GOT3 (cell line): ENCODE measurements at regions not wholly inside any gene's neighbourhood (a gene's known extent, or its start where the extent isn't known, plus 50 kb on each side); places are given as distances from the start of the nearest gene placed in this dataset.

ENCODE experiments used
- DNase-seq: peaks from one replicate; lab custom pipeline; 2025; ENCODE audit warnings: mixed read lengths; lab: John Stamatoyannopoulos, UW

DNA sequence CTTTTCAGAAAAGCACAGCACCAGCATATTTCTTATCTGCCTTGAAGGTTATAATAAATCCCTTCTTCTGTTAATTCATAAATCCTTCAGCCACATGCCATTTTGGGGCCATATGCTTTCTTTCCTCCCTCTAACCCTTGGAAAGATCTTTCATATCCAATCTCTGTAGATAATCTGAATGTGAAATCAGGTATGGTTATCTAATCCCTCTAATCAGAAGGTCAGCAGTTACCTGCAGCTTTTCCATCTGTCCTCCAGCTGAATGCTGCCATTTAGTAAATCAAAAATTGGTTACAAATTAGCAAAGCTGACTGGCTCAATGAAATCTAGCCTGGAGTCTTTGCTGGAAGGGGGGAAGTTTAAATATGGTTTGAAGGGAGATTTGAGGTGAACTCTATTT lies 230.5 kb downstream of the PIK3C3 start:
- no peak for DNase-seq

DNA sequence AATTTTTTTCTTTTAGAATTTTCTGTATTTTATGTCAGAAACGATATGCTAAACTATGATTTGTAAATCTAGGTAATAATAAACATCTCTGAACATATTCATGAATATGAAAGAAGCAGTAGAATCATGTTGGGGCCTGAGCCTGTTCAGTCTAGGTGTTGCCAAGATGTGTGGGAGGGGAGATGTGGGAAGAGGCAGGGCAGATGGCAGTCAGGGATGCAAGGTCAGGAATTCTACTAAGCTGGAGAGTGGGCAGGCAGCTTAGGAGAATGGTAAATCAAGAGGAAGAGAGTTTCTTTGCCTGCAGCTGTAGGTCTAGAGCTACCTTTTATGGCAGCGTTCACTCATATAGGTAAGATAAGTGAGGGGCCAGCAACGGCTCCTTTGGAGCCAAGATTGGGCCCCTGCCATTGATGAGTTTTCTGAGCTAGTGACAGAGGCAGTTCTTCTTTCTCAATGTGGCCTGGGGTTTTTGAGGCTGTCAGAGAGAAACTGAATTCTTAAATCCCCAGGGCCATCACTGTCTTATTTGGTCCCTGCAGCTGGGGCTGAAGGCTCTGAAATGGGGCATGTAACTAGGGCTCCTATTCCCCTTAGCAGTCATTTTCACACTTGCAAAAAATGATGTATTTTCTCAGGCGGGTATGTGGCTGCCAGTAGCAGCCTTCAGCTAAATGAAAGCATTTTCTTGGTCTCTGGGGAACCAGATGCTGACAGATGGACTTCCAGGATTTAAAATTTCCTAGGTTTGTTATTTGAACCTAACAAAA lies 232.8 kb downstream of the PIK3C3 start:
- DNase-seq = no peak

DNA sequence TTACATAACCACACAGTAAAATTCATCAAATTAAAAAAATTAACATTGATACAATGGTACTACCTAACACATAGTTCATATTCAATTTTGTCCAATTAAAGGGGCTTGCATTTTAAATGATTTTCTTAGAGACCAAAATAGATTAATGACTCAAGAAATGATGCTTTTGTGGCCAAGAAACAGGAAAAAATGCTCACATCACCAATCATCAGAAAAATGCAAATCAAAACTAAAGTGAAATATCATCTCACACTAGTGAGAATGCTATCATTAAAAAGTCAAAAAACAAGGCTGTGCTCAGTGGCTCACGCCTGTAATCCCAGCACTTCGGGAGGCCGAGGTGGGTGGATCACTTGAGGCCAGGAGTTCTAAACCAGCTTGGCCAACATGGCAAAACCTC lies 235.6 kb downstream of the PIK3C3 start:
- DNase-seq = no peak

DNA sequence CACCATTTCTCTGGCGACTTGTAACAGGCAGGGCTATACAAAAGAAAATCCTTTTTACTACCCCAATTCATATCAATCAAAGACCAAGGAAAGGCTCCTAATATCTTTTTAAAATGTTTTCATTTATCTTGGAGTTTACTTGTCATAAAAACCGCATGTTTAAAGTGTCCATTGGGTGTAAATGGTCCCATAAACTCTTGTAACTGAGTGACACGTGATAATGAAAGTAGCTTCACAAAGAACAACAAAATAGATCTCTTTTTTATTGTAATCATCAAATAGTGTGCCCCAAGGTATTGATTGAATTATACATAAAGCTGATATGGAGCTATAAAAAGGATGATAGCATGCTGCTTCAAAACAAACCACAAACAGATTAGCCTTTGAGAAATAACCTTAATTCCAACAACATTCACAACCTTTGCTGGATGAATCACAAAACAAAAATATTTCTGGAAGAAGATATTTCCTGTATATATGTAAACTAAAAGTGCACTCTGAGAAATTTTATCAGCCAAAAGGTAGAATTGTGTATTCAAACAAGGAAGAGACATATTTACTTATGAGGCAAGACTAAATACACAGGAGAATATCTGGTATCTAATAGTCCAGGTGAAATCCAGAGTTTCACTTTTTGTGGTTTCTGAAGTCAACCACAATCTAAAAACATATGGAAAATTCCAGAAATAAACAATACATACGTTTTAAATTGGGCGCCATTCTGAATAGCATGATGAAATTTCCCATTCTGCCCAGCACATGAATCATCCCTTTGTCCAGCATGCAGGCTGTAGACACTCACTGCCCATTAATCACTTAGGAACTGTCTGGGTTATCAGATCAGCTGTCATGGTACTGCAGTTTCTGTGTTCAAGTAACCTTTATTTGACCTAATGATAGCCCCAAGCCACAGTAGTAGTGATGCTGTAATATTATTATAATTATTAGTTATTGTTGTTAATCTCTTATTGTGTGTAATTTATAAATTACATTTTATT lies 237.5 kb downstream of the PIK3C3 start:
- DNase-seq = no peak

DNA sequence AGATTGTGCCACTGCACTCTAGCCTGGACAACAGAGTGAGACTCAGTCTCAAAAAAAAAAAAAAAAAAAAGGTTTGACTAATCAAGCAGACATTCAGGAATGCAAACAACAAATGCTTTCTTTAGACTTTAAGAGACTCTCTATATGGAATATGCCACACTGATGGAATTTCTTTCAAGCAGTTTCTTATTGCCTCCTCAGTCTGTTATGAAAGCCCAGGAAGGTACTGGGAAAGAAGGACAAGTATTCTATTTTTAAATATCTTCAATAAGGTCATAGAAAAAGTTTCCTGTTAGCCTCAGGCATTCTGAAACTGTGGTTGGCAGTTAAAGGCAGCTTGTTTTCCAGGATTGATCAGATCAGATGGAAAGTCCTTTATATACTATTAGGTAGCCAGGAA lies 241.6 kb downstream of the PIK3C3 start:
- no peak for DNase-seq

DNA sequence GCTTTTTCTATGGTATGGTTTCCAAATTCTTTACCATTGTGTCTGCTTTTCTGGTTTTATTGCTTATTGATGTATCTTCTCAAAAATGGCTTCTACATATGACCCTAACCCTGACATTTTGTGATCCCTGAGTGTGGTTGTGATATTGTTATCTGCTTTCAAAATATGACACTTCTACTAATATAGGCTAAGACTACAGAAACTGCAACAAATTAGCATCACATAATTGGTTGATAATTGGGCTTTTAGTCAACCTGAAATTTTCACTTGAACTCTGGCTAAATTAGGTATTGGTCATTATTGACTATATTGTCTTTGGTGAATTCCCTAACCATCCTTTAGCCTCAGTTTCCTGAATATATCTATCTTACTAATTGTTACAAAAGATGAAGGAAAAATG lies 246.1 kb downstream of the PIK3C3 start:
- DNase-seq = no peak

DNA sequence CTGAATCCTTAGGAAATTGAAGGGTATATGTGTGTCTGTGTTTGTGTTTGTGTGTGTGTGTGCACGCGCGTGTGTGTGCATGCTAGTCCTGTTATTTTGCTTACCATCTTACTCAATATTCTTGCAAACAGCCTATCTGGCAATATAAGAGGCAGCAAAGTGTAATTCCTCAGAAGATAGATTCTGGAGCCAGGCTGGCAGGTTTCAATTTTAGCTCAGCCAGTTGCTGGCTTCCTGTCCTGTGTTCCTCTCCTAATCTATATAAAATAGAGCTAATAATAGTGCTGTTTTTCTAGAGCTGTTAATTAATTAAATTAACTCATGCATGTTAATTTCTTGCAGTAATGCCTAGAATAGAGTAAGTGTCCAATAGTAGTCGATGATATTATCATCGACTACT lies 256.2 kb downstream of the PIK3C3 start:
- DNase-seq = no peak

DNA sequence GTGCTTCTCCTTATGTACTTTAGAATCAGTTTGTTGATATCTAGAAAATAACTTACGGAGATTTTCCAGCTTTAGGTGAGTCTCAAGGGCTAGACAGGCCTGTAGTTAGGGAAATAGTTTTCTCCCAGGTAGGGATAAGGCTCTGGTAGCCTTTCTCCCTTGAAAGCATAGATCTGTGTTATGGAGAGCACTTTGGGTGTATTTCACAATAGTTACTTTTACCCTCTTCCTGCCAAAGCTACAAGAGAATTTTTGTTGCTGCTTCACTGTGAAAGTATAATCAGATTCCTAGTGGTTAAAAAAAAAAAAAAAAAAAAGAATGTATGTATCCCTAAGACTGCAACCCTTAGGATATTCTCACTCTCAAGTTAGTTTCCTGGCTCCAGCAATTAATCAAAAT lies 267.5 kb downstream of the PIK3C3 start:
- no peak for DNase-seq

DNA sequence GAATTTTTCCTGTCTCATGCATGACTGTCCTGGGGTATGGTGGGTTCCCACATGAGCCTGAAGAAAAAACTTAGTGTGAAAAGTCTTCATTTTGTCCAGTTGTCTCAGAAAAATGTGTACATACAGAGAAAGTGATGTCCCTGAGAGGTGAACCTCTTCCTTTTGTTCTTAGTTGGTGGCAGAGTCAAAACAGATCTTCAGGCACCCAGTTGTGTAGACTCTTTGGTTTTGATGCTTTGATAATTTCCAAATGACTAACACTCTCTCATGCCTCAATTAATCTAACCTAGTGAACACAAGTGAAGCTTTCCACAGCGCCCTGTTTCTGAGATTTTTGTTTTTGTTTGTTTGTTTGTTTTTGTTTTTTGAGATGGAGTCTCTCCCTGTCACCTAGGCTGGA lies 273.5 kb downstream of the PIK3C3 start:
- no peak for DNase-seq

DNA sequence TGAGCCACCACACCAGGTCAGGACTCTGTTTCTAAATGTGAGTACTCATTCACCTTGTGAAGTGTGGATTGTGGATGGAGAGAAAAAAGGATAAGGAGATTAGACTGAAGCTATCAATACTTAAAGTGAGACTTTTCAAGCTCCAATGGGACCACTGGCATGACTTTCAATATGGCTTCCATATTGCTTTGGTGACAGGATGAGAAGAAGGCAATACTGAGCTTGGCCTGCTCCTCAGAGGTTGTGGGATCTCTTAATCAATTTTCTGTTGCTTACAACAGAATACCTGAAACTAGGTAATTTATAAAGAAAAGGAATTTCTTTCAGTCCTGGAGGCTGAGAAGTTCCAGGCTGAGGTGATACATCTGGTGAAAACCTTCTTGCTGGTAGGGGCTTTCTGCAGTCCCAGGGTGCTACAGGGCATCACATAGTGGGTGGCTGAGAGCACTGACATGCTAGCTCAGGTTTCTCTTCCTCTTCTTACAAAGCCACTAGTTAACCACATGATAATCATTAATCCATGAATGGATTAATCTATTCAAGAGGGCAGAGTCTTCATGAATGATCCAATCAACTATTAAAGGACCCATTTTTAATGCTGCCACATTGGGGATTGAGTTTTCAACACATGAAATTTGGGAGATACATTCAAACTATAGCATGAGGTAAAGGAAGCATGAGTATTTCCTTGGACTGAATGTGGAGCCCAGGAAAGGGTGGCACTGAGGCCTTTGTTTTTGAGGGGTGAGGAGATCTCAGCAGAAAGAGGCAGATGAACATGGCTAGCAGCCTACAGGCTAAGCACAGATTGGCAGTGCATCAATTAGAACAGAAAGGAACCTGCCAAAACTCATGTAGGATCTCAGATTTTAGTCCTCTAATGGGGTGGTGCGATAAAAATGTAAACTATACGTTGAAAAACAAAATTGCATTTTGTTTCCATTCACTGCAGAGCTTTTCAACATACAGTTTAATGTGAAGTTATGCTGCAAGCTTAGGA lies 274.5 kb downstream of the PIK3C3 start:
- no peak for DNase-seq

DNA sequence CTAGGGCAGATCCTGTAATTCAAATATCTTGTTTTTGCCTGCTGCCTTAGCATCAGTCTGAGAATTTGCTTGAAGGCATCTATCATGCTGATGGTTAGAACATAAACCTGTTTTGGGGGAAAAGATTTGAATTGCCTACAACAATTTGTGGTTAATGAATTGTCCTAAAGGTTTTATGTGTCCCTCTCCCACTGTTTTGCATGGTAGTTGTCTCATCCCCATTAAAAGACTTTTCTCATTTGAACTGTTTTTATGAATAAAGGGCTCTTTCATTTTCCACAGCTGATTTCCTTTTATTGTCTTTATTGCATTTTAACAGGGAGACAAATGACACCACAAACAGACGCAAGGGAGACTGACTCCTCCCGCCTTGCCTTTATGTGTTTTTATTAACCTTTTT lies 275.6 kb downstream of the PIK3C3 start:
- no peak for DNase-seq

DNA sequence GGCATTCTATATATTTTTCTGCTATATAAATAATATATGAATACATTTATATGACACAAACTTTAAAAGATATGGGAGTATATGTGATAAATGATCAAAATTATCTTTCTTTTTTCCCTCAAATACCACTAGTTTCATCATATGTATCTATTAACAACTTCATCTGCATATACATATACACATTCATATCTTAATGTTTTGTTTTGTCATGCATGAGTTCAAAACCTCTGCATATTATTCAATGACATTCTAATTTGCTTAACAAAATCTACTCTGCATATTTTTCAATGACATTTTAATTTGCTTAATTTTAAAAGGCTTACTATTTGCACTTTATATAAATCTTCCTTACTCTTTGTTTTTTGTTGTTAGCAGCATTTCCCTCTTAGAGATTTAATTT lies 276.2 kb downstream of the PIK3C3 start:
- no peak for DNase-seq

DNA sequence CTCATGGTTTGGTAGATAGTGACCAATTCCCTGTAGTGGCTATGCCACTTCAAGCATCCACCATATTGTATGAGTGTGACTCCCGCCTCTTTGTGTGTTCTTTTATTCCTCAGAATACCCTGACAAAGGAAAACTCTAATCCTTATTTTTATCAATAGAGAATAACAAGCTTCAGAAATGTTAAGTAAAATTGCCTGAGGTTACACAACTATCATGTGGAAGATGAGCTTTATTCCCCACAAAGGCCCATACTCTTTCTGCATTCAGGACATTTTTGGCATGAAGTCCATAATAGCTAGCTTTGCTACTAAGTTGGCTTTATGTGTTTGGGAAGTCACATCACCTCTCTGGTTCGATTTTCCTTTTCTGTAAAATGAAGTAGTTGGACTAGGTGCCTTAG lies 276.8 kb downstream of the PIK3C3 start:
- no peak for DNase-seq

DNA sequence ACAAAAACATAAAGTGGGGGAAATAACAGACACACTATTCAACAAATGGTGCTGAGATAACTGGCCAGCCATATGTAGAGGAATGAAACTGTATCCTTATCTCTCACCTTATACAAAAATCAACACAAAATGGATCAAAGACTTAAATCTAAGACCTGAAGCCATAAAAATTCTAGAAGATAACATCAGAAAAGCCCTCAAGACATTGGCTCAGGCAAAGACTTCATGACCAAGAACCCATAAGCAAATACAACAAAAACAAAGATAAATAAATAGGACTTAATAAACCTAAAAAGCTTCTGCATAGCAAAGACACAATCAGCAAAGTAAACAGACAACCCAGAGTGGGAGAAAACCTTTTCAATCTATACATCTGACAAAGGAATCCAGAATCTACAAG lies 278.9 kb downstream of the PIK3C3 start:
- no peak for DNase-seq

DNA sequence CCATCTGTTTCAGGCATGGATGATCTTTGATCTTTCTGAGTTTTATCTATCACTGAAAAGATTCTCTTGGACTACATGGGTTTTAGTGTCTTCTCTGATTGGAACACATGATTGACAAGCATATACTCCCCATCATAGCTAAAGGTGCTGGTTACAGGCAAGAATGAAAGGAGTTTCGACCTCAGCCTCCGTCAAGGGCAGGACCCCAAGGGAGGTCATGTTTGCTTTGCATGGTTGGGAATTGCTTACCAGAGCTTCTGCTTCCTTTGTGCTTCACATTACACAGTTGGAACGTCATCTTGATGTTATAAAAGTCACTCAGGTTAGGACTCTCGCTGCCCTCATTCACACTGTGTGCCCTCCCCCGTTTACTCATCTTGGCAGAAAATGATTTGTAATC lies 287.7 kb downstream of the PIK3C3 start:
- DNase-seq = no peak

DNA sequence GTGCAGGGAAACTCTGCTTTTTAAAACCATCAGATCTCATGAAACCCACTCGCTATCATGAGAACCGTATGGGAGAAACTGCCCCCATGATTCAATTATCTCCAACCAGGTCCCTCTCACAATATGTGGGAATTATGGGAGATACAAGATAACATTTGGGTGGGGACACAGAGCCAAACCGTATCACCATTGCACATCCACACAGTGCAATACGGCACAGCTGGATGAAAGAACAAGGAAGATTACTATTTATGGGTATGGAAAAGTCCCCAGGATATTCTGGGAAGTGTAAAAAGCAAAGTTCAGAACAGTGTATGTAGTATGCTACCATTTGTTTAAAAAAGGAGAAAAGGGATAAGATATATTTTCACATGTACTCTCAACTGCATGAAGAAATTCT lies 290.1 kb downstream of the PIK3C3 start:
- DNase-seq = no peak

DNA sequence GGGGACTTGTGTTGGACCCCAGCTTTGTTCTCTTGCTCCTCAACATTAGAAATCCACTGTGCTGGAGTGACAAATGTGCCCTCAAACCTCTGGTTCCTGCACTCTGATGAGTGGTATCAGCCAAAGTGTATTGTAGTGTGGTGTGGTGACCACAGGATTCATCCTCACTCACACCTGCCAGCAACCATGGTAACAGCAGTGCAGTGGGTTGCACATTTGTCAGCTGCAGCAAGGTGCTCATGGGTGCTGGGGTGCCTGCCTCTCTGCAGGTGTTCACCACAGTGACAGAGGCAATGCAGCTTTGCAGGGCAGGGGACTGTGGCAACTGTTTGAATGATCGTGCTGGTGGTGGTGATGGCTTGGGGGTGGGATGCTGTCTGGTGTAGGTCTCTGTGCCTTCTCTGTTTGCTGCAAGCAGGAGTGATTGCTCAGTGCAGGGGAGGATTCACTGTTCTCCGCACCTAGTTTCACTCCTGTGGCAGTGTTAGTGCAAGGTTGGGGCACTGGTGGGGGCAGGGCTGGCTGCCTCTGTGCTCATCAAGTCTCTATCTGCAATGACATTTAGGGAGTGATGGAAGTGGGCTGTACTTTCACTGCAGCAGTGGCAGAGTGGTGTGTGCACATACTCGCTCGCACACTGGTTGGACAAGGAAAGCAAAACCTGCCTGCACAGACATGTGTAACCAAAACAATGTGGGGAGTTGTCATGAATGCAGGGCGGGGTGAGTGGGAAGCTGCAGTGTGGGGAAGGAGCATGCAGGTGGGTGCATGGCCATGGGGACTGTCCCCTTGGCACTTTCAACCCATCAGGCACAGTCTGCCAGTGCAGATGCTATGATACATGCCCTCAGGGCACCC lies 301.1 kb downstream of the PIK3C3 start:
- DNase-seq = no peak

DNA sequence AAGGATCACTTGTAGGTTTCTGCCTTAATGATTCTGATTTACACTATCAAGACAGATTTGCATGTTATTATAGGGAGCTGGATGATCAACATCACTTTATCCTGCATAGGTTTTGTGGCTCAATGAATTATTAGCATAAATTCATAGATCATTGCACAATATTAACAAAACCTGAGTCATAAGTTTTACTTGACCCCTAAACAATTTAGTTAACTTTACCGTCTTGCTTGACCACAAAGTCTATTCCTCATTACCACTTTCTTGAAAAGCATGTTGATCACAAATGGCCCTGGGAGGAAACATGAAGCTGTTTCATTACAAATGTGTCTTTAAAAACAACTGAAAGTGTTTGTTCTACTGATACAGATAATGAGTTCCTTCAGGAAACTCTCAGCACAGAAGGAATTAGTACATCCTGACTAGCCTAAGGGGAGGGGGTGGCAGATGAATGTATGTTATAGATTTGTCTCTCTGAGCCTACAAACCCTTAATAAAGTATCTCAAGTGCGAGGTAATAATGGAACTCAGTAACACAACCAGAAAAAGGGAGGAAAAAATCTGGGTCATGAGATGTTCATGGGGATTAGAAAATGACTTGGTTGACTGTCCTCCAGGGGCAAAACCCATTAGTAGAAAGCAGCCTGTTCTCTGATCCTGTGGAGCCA lies 303.4 kb downstream of the PIK3C3 start:
- no peak for DNase-seq

DNA sequence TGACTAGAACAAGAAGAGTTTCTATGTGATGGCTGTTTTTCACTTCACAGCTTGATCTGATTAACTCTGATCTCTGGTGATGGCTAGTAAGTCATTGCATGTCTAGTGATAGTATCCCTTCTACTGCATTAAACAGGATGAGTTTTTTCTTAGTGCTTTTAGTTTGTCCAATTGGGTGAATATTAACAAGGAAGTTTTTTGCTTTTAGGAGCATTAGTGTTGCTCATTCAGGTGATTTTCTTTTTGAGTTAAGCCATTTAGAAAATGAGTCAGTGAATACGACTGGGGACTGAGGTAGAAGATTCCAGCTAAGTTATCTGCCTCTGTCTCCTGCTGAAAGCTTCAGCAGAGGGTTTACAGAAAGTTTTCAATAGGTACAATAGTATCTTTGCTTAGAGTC lies 306.7 kb downstream of the PIK3C3 start:
- DNase-seq = no peak

DNA sequence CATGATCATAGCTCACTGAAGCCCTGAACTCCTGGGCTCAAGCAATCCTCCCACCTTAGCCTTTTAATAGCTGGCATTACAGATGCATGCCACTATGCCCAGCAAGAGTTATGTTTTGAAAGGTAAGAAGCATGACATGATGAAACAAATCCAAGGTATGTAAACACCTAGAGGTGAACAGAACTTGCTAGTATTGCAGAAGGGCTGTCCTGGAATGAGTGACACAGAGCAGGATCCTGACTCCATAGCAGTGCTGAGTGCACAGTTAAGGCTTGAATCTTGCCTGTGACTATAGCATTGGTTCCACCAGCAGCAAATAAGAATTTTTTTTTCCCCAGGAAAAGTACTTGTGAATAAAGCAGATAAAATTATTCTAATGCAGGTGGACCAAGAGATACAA lies 309.5 kb downstream of the PIK3C3 start:
- DNase-seq = no peak
